GM21576 (cell line): ENCODE measurements at regions not wholly inside any gene's neighbourhood (a gene's known extent, or its start where the extent isn't known, plus 50 kb on each side); places are given as distances from the start of the nearest gene placed in this dataset.

Source experiments
- ATAC-seq: cut with Tn5 transposase; IDR thresholded peaks from one replicate; pipeline ENCODE4 v1.9.1; 2021; ENCODE audit warnings: mild to moderate bottlenecking, moderate library complexity; ENCODE audit not compliant: unreplicated experiment

DNA sequence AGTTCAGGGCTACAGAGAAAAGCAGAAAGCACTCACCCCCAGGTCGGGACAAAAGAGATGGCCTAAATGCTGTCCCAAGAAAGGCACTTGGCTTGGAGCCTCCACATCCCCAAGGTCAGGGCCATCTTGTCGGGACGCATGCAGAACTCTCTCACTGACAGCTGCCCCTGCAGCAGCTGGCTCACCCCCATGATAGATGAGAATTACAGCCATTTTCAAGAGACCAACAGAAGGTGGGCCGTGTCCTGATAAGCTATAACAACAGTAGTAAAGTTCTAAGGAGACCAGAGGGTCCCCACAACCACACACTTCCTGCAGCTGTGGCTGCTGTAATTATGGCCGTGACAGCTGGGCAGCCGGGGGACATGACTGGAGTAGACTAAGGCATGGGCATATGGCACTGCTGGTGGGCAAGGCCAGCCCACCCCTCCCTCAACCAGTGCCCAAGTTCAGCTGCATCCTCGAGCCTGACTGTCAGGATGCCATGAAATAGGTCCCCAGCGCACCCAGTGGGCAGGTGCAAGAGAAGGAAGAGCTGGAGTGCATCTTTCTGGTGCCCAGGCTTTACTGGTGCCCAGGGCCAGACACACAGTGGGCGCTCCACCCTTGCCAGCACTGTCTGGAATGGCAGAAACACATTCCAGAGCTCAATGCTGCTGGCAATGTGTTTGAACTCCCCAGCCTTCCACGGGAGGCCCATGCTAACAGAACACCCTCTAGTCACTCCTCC lies 436.7 kb upstream of the ZNF507 start:
- ATAC-seq, result no peak

DNA sequence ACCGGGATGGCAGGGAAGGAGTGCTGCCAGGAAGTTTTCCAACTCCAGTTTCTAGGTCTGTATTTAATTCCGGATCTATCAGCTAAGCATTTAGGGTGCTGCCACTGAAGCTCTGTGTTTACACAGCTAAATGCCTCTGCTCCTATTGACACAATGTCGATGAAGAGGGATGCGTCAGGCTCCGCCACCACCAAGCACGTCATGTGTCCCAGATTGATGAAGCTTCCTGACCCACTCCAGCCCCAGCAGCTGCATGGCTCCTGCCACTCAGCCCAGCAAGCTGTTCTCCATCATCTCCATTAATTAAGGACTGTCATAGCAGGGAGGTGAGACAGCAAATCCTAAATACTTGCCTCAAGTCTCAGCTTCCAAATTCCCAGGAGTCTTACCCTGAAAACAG lies 435.2 kb upstream of the ZNF507 start:
- ATAC-seq, result no peak

DNA sequence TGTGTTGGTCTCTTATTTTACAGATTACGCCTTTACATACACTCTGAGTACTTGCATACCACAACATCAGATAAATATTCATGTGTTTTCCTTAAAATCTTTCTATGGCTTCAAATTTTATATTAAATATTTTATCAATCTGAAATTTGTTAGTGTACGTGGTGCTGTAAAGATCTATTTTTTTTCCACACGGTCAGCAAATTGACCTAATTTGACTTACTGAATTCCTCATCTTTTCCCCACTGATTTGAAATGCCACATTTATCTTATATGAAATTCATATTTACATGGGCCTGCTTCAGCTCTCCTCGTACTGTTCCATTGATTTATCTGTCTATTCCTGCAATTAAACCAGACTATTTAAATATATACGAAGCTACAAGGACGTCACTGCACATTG lies 433.8 kb upstream of the ZNF507 start:
- ATAC-seq, result no peak

DNA sequence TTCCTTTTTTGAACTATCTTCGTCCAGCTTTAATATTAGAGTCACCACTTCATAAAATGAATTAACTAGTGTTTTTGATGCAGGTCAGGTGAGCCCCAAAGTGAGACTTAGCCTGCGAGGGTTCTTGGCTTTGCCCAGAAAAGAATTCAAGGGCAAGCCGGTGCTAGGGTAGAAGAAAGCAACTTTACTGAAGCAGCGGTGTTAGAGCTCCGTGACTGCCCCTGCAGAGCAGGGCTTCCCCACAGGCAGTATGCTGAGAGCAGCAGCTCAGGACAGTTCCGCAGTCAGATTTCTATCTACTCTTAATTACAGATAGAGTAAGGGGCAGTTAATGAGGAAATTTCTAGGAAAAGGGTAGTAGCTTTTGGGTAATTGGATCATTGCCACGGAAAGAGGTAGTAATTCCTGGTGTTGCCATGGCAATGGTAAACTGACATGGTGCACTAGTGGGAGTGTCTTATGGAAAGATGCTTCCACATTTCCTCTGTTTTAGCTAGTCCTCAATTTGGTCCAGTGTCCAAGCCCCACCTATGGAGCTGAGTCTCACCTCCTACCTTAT lies 432.2 kb upstream of the ZNF507 start:
- no peak for ATAC-seq

DNA sequence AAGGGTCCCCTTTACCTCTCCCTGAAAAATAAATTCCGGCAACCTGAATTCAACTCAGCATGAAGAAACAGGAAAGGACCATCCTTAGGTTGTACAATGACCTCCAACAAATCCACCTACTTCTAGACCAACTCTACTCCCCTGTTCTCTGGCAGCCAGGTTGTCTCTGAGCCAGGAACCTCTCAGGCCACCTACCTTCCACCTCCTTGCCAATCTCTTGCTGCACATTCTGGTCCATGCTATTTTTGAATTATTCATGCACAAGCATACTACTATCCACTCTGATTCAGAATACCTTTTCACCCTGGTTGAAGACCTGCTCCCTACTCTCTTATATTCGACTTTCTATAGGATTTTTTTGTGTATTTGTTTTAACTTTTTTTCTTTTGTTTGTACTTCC lies 415.0 kb upstream of the ZNF507 start:
- no peak for ATAC-seq

DNA sequence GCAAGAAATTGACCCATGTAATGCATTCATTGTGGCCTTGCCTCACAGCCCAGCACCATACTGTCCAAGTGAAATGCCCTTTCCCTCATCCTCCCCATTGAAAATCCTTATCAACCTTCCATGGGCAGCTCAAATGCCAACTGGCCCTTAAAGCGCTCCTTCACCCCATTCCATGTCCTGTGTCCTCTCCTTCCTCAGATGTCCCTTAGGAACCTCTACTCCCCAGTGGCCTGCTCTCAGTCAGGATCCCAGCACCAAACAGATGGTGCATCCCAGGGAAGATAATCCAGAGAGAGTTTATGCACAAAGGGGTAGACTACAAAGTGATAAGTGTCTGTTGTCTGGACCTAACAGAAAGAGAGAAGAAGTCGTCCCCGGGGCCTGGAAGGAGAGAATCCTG lies 407.4 kb upstream of the ZNF507 start:
- no peak for ATAC-seq

DNA sequence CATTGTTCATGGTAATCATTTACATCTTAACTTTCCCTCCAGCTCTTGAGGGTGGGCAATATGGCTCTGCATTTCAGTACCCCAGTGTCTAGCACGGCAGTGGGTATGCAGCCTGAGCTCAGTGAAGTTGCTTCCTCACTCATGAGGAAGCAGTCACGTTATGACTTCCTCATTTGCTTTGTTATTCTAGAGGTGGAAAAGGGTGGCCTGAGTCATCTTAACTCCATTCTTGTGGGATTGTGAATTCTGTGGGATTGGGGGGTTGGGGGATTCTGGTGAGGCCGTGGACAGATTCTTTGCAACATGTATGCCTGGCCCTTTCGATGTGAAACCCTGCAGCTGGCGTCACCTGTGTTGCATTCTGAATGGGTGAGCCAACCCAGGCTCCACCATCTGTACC lies 406.7 kb upstream of the ZNF507 start:
- ATAC-seq, result no peak

DNA sequence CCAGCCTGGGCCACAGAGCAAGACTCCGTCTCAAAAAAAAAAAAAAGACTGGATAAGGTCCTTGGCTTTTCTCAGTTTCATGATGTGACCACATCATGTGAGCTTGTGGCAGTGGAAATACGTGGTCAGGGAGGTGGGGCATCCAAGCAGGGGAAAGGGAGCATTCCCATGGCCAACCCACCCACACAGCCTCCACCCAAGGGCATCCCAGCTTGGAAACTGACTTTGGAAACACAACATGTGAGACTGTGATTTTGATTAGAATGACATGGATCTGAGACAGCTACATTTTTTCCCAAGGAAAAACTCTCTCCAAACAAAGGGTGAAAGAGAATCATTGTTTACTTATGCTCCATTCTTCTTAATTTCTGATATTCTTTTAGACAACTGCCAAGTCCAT lies 405.0 kb upstream of the ZNF507 start:
- no peak for ATAC-seq

DNA sequence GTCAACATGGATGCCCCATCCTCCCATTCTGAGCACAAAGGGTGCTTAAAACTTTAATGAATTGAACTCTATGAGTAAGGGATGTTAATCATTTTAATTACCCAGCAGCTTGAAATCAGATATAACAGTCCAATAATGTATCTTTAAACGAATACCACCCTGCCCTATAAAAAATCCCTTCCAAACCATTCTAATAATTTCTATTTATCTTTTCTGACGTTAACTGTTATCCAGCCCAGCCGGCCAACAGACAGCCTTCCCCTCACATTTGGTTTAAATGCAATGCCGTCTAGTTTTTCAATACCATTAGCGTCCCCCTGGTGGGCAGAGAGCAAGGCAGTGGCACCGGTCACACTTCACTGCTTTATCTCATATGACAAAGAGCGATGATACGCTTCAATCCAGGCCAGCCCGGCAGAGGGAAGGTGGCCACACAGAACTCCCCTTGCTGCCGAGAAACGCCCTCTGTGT lies 402.2 kb upstream of the ZNF507 start:
- no peak for ATAC-seq

DNA sequence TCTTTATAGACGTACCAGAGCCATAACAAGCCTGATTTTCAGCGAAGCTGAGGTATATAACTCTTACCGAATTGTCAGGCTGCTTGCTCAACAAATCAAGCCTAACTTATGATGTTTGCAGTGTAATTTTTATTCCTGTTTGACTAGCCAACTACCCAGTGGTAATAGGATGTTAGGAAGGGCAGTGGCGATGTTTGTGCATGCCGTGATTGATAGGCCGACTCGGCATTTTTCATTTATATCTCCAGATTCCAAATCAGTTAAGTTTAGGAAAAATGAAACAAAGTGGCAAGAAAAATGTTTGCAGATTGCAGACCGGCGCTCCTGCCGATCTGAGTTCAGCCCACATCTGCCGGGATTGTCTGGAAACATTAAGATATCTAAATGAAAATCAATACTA lies 401.6 kb upstream of the ZNF507 start:
- no peak for ATAC-seq

DNA sequence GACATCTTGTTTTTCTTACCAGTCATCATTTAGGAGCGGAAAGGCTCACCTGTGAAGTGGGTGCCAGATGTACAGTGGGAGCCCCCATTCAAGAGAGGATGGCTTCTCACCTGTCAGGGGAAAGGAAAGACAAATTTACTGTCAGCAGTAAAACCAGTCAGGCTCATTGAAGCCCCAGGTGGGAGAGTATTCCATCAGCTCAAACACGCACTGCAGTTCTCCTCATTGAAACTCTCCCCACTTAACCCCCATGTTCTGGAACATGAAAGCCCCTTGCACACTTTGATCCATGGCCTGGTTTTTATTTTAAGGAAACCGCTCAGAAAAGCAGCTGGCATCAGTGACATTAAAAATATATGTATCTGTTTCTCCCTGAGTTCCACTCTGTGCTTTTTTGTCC lies 401.1 kb upstream of the ZNF507 start:
- ATAC-seq, result no peak

DNA sequence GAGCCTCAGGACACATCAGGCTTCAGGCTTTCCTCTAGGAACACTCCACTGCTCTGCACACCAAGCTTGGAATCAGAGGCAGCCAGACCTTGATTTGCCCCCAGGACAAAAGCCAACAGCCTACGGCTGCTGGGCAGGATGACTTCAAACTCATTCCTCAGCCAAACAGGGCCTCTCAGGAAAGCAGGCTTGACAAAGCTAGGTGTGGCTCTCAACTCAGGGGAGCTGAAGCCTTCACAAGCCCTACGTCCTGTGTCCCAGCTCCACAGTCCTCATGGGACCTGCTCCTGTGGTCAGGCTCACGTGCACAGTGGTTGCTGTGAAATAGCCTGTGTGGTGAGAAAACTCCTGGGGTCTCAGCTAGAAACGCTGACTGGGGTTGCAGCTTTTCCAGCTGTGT lies 398.9 kb upstream of the ZNF507 start:
- no peak for ATAC-seq

DNA sequence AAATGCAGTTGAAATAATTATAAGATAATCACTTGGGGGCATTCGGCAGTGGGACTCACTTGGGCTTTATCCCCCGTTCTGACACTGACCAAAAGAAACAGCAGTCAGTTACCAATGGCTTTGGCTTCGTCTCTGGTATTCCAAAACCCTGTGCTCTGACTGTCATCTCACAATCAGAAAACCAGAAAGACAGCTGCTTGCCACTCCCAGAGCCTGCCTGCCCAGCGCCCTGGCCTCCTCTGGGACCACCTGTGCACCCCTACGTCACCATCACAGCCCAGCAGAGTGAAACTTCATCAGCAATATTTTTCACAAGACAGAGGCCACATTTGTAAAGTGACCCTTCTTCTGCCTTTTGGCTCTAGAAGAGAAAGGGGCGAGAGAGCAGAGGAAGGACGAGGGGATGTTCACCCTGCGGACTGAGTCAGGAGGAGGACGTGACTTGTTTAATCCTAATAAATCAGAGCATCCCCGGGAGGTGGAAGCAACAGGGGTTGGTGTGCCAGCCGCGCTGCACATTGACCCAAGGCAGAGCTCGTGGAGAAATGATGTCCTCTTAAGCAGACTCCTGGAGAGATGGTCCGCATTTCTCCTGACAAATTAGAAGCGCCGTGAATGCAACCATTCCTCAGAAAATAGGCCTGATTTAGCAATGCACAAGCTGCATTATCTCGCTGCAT lies 397.8 kb upstream of the ZNF507 start:
- ATAC-seq, result no peak

DNA sequence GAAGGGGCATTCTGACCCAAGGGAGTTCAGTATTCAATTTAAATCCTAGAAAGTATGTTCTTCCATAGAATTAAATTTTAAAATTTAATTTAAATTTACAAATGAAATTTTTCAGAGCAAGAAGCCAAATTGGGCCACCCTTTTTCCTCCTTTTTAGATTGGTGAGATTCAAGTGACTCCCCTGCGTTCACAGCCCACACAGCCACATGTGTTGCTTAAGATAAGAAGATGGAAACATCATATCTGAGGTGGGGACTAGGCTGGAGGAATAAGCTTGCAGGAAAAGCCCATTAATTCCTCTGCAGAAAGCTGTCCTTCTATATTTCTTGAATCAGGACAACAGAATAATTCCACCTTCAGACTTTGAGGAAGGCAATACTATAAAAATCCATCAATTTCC lies 392.7 kb upstream of the ZNF507 start:
- ATAC-seq, result no peak

DNA sequence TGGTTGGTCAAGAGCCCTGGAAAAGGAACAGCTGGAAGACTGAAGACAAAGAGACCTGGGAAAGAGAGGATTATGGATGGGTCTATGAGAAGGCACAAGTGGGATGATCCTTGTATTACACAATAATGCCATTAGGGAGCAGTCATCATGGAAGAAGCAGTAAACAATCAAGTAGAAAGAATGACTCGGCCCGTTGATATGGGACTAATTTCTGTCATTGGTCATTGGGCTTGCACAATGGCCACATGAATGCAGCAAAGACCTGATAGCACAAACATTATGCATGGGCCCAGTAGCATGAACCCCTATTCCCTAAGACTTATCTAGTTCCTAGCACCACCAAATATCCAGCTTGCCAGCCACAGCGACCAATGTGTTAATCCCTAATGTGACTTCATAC lies 390.3 kb upstream of the ZNF507 start:
- ATAC-seq, result no peak

DNA sequence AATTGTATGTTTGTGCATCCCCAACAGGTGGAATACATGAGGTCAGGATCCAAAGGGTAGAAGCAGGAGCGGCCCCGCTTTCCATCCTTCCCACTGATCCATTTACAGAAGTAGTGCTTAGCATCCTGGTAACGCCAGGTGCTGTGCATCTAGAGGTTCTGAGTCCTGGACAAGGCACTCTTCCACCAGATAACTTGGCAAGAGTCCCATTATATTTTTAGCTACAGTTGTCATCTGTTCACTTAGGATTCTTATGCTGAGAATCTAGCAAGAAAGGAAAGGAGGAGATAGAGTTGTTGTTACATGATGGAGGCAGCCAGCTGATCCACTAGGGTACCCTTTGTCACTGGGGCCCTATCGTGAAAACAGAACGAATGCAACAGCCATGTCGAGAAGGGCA lies 389.5 kb upstream of the ZNF507 start:
- ATAC-seq, result no peak

DNA sequence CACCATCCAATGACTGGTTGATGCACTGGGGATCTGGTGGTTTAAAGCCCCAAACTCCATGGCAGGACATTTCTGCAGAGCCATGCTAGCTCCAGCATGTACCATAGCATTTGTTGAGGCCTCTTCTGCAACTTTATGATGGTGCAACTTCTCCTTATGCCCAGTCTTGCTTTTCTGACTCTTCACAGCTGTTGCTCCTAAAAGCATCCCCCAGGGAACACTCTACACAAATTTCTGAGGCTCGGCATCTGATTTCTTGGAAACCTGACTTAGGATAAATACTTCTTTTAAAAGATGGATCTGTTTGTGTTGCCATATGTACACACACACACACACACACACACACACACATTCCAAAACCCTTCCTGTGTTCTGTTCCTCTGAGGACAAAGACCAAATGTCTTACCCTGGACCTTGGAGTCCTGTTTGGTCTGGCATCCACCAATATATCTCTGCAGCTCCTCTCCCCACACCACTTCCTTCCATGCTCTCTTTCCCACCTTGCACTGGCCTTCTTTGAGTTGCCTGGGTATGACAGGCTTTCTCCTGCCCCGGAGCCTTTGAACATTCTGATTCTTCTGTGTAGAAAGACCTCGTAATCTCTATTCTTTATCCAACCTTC lies 388.5 kb upstream of the ZNF507 start:
- no peak for ATAC-seq

DNA sequence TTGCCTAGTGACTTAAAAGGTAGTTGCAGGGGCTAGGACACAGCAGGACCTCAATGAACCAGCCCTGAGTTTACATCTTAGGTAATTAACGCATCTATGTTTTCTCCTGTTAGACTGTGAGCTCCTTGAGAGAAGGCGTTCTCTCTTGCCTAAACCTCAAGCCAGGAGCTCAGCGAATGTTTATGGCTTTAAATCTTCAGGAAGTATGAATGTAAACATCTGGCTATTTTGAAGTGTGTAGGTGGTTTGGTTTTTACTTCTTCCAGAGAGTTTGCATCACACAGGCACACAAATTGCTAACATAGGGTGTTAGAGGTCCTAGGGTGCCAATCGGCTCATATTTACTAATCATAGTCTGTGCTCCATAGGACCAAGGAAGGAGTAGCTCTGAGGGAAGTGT lies 387.7 kb upstream of the ZNF507 start:
- no peak for ATAC-seq

DNA sequence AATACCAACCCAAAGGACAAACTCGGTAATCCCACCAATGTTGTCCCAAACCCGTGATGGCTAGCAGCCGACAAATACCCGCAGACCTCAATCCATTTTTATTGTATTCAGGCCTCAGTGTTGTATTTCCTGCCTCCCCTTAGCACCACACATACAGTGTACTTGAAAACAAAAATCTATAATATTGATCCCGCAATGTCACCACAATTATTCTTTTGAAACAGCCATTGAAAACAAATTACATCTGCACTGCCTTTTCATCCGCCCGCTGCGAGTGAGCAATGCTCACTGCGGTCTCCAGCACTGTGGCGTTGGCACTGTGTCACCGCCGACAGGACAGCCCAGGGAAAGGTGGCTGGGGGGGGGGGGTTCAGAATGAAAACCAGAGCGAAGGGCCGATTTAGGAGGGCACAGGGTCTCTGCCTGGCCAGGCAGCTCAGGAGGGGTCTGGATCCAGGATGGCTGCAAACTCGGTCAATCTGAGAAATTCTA lies 385.8 kb upstream of the ZNF507 start:
- ATAC-seq, result no peak

DNA sequence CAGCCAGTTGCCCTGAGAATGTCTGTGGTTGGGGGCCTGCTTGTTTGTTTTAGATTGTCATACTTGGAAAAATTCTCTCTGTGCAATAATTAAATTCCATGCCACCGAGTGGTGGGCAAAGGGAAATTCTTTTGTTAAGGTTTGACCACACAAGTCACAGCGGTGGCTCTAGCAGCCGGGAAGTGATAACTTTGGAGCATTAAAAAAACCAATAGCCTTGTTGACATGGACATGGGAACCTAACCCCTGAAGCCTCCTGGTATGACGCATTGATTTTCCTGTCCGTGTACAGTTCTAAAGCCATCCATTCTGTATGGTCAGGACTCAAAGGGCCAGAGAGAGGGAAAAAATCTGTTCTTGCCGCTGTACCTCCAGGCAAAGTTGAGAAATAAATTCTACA lies 384.9 kb upstream of the ZNF507 start:
- ATAC-seq, result no peak

DNA sequence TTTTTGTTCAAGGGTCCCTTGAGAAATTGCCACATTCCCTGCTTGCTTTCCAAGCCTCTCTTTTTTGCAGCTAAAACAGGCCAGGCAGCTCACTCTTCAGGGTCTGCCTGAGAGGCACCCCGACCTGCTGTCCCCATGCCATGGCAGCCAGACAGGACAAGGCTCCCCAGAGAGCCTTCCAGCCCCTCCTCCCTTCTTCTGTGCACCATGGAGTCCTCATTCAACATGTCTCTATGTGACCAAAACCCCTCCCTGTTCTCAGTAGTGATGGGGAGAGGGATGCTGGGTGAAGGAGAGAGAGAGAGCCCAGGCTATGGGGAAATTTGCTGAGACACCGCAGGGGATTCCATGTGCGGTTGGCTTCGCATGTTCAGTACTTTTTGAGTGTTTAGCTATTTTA lies 384.2 kb upstream of the ZNF507 start:
- no peak for ATAC-seq

DNA sequence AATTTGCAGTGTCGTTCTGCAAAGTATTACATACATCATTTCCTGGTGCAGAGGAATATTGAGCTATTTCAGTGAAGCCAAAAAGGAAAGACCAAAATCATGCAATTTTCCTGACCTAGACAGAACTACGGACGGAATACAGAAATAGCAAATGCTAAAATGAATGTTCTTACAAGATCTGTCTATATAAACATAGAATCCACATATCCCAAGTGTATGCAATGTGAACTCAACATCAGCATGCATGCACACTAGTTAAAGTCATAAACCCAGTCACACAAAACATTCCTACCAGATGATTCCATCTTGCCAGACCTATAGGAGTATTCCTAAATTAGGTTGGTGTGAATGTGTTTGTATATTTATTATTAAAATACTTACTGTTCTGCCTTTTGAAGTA lies 383.7 kb upstream of the ZNF507 start:
- ATAC-seq, result no peak
